ENCODE measurements at regions not wholly inside any gene's neighbourhood (a gene's known extent, or its start where the extent isn't known, plus 50 kb on each side); places are given as distances from the start of the nearest gene placed in this dataset.

GRCh38 chr9:89920951-89921350 lies 316.1 kb downstream of the GADD45G start:
- H3K4me1 ChIP-seq (ENCODE audit: insufficient read depth, insufficient read length): peaks cover 7% of the 10 kb centered on the region

DNA sequence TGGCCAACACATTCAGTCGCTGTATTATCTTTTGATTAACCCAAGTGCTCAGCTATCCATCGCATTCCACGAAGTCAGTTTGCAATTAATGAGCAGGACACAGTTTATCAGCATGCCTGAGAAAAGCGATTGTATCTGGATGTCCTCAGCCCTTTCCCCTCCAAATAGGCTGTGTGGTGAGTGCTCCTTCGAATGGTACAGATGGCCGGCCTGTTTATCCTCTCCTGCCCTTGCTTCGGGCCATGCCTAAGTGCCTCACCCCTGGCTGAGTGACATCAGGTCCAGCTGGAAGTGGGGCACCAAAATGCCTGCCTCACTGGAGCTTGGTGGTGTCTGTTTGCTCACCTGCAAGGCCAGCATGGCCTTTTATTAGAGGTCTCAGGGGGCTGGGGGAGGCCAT lies 317.3 kb downstream of the GADD45G start:
- H3K9me3 ChIP-seq (ENCODE audit: insufficient read depth, low read length): no peaks in the 10 kb centered on the region
- no peaks in the 10 kb centered on the region for H3K36me3 ChIP-seq (ENCODE audit: insufficient read depth, insufficient read length, low read length)
- DNase-seq (ENCODE audit: low read depth, low spot score): no peak
- H3K27me3 ChIP-seq (ENCODE audit: insufficient read depth, insufficient read length): no peaks in the 10 kb centered on the region
- H3K4me1 ChIP-seq (ENCODE audit: insufficient read depth, insufficient read length): peaks cover 7% of the 10 kb centered on the region
- TF ChIP-seq YY1 (IDR thresholded peaks at IDR 0.05; ENCODE audit: insufficient read depth, insufficient read length): no peak
- no peak for TF ChIP-seq SUZ12 (IDR thresholded peaks at IDR 0.05; ENCODE audit: extremely low read depth, insufficient read depth, insufficient read length)
- no peak overlapping the region for H3K4me3 ChIP-seq (ENCODE audit: insufficient read length, low read depth)
- H3K9ac ChIP-seq (ENCODE audit: insufficient read length, low read depth): no peak overlapping the region

More at GRCh38 chr9:89920951-89921350, 316.1 kb downstream of the GADD45G start:
- H3K4me3 ChIP-seq (ENCODE audit: insufficient read length, low read depth): no peak overlapping the region
- no peak for TF ChIP-seq ZNF274 (IDR thresholded peaks at IDR 0.05; ENCODE audit: low read depth, low read length)
- no peak for TF ChIP-seq SUZ12 (IDR thresholded peaks at IDR 0.05; ENCODE audit: extremely low read depth, insufficient read depth, insufficient read length)
- TF ChIP-seq YY1 (IDR thresholded peaks at IDR 0.05; ENCODE audit: insufficient read depth, insufficient read length): no peak
- no peaks in the 10 kb centered on the region for H3K9me3 ChIP-seq (ENCODE audit: insufficient read depth, low read length)
- H3K36me3 ChIP-seq (ENCODE audit: insufficient read depth, insufficient read length, low read length): no peaks in the 10 kb centered on the region
- H3K27me3 ChIP-seq (ENCODE audit: insufficient read depth, insufficient read length): no peaks in the 10 kb centered on the region
- H3K9ac ChIP-seq (ENCODE audit: insufficient read length, low read depth): no peak overlapping the region
- no peak for DNase-seq (ENCODE audit: low read depth, low spot score)

DNA sequence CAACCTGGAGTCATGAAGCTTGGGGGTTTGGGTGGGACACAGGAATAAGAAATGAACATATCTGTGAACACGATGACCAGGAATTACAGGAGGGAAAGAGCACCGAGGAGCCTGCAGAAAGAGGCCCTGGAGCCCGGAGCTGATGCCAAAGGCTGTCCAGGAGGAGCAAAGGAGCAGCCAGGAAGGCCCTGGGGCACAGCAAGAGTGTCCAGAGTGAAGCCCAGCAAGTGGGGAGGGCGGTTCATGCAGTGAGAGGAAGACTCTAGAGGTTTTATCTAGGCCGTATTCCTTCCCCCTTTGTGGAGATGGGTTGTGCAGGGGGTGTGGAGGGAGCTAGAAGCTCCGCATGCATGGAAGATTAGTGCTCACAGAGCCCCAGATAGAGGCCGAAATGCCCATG lies 318.4 kb downstream of the GADD45G start:
- Histone ChIP-seq H3K4me3 (ENCODE audit: insufficient read length, low read depth) (no peak overlapping the region), H3K9ac (ENCODE audit: insufficient read length, low read depth) (no peak overlapping the region), H3K4me1 (ENCODE audit: insufficient read depth, insufficient read length) (peaks cover 7% of the 10 kb centered on the region), H3K9me3 (ENCODE audit: insufficient read depth, low read length) (no peaks in the 10 kb centered on the region), H3K36me3 (ENCODE audit: insufficient read depth, insufficient read length, low read length) (no peaks in the 10 kb centered on the region), H3K27me3 (ENCODE audit: insufficient read depth, insufficient read length) (no peaks in the 10 kb centered on the region)
- no peak for DNase-seq (ENCODE audit: low read depth, low spot score)
- TF ChIP-seq SUZ12 (IDR thresholded peaks at IDR 0.05; ENCODE audit: extremely low read depth, insufficient read depth, insufficient read length): no peak
- no peak for TF ChIP-seq YY1 (IDR thresholded peaks at IDR 0.05; ENCODE audit: insufficient read depth, insufficient read length)
- TF ChIP-seq ZNF274 (IDR thresholded peaks at IDR 0.05; ENCODE audit: low read depth, low read length): no peak

- H3K9ac ChIP-seq (ENCODE audit: insufficient read length, low read depth): no peak overlapping the region
- H3K4me1 ChIP-seq (ENCODE audit: insufficient read depth, insufficient read length): peaks cover 7% of the 10 kb centered on the region
- H3K4me3 ChIP-seq (ENCODE audit: insufficient read length, low read depth): no peak overlapping the region
- H3K36me3 ChIP-seq (ENCODE audit: insufficient read depth, insufficient read length, low read length): no peaks in the 10 kb centered on the region
- TF ChIP-seq YY1 (IDR thresholded peaks at IDR 0.05; ENCODE audit: insufficient read depth, insufficient read length) (no peak), SUZ12 (IDR thresholded peaks at IDR 0.05; ENCODE audit: extremely low read depth, insufficient read depth, insufficient read length) (no peak), ZNF274 (IDR thresholded peaks at IDR 0.05; ENCODE audit: low read depth, low read length) (no peak)
- no peaks in the 10 kb centered on the region for H3K9me3 ChIP-seq (ENCODE audit: insufficient read depth, low read length)
- no peaks in the 10 kb centered on the region for H3K27me3 ChIP-seq (ENCODE audit: insufficient read depth, insufficient read length)
- DNase-seq (ENCODE audit: low read depth, low spot score): no peak
Measured at GRCh38 chr9:89923961-89924504, 319.2 kb downstream of the GADD45G start.

DNA sequence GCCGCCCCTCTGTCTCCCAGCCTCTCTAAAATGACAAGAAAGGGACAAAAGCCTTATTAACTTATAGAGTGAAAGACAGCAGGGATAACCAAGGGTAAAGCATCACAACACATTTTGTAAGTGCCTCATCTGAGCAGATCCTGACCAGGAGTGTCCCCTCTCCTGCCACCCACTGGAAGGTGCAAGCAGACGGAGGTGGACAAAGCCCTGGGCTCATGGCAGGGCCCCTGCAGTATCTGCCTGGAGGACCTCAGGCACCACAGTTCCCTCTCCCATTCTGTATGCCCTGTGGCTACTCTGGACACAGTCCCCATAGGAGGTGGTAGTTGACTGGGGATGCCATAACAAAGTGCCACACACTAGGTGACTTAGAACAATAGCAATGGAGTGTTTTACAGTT lies 319.8 kb downstream of the GADD45G start:
- Histone ChIP-seq H3K9me3 (ENCODE audit: insufficient read depth, low read length) (no peaks in the 10 kb centered on the region), H3K36me3 (ENCODE audit: insufficient read depth, insufficient read length, low read length) (no peaks in the 10 kb centered on the region), H3K9ac (ENCODE audit: insufficient read length, low read depth) (no peak overlapping the region), H3K4me1 (ENCODE audit: insufficient read depth, insufficient read length) (peaks cover 7% of the 10 kb centered on the region), H3K4me3 (ENCODE audit: insufficient read length, low read depth) (no peak overlapping the region), H3K27me3 (ENCODE audit: insufficient read depth, insufficient read length) (no peaks in the 10 kb centered on the region)
- no peak for DNase-seq (ENCODE audit: low read depth, low spot score)
- TF ChIP-seq ZNF274 (IDR thresholded peaks at IDR 0.05; ENCODE audit: low read depth, low read length): no peak

DNA sequence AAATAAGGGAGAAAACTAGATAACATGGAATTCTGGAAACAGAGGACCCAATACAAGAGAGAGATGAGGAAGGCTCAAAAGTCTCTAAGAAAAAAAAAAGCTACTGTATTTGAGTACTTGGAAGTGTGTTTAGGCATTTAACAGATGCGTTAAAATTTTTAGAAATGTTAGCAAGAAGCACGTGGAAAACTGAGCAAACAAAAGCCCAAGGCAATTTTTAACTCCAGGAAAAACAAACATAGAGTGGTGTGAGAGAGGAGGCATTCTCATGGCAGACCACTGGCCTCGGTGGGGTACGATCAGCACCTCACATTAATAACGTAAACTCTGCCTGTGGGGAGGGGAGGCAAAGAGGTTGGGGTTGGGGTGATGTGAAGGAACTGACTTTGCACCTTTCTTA lies 321.4 kb downstream of the GADD45G start:
- no peaks in the 10 kb centered on the region for H3K36me3 ChIP-seq (ENCODE audit: insufficient read depth, insufficient read length, low read length)
- H3K27me3 ChIP-seq (ENCODE audit: insufficient read depth, insufficient read length): no peaks in the 10 kb centered on the region
- no peak for TF ChIP-seq YY1 (IDR thresholded peaks at IDR 0.05; ENCODE audit: insufficient read depth, insufficient read length)
- no peak for TF ChIP-seq SUZ12 (IDR thresholded peaks at IDR 0.05; ENCODE audit: extremely low read depth, insufficient read depth, insufficient read length)
- no peak for TF ChIP-seq ZNF274 (IDR thresholded peaks at IDR 0.05; ENCODE audit: low read depth, low read length)
- no peak for DNase-seq (ENCODE audit: low read depth, low spot score)
- H3K9ac ChIP-seq (ENCODE audit: insufficient read length, low read depth): no peak overlapping the region
- no peaks in the 10 kb centered on the region for H3K9me3 ChIP-seq (ENCODE audit: insufficient read depth, low read length)
- no peak overlapping the region for H3K4me3 ChIP-seq (ENCODE audit: insufficient read length, low read depth)
- H3K4me1 ChIP-seq (ENCODE audit: insufficient read depth, insufficient read length): peaks cover 7% of the 10 kb centered on the region

- DNase-seq (ENCODE audit: low read depth, low spot score): no peak
- Histone ChIP-seq H3K27me3 (ENCODE audit: insufficient read depth, insufficient read length) (no peaks in the 10 kb centered on the region), H3K4me3 (ENCODE audit: insufficient read length, low read depth) (no peak overlapping the region), H3K9me3 (ENCODE audit: insufficient read depth, low read length) (no peaks in the 10 kb centered on the region), H3K36me3 (ENCODE audit: insufficient read depth, insufficient read length, low read length) (no peaks in the 10 kb centered on the region), H3K4me1 (ENCODE audit: insufficient read depth, insufficient read length) (peaks cover 7% of the 10 kb centered on the region), H3K9ac (ENCODE audit: insufficient read length, low read depth) (no peak overlapping the region)
- no peak for TF ChIP-seq YY1 (IDR thresholded peaks at IDR 0.05; ENCODE audit: insufficient read depth, insufficient read length)
- no peak for TF ChIP-seq ZNF274 (IDR thresholded peaks at IDR 0.05; ENCODE audit: low read depth, low read length)
- TF ChIP-seq SUZ12 (IDR thresholded peaks at IDR 0.05; ENCODE audit: extremely low read depth, insufficient read depth, insufficient read length): no peak
Measured at GRCh38 chr9:89926691-89927220, 321.9 kb downstream of the GADD45G start.
